Muscle of arm (tissue), 1 donor: ENCODE measurements at regions not wholly inside any gene's neighbourhood (a gene's known extent, or its start where the extent isn't known, plus 50 kb on each side); places are given as distances from the start of the nearest gene placed in this dataset.

Experiments
- DNase-seq: peaks from one replicate; pipeline ENCODE4 v3.0.0-alpha.2; 2013

- peak; percentile 26 for DNase-seq
Observed at GRCh38 chr13:103351035-103351828, 285.0 kb upstream of the SLC10A2 start.

GRCh38 chr13:103350147-103350546 is 283.9 kb upstream of the SLC10A2 start:
- DNase-seq: no peak

GRCh38 chr13:103349211-103349980 is 283.2 kb upstream of the SLC10A2 start:
- peak; percentile 21 for DNase-seq

- DNase-seq: no peak
Observed at GRCh38 chr13:103335241-103335640, 269.0 kb upstream of the SLC10A2 start.

- no peak for DNase-seq
Observed at GRCh38 chr13:103331924-103332323, 265.7 kb upstream of the SLC10A2 start.

GRCh38 chr13:103328899-103329298 is 262.7 kb upstream of the SLC10A2 start:
- no peak for DNase-seq

- no peak for DNase-seq
Observed at GRCh38 chr13:103326326-103326725, 260.1 kb upstream of the SLC10A2 start.

GRCh38 chr13:103325672-103326071 is 259.5 kb upstream of the SLC10A2 start:
- DNase-seq: no peak

- no peak for DNase-seq
Observed at GRCh38 chr13:103324641-103325040, 258.4 kb upstream of the SLC10A2 start.

- no peak for DNase-seq
Observed at GRCh38 chr13:103315711-103316110, 249.5 kb upstream of the SLC10A2 start.

- DNase-seq: no peak
Observed at GRCh38 chr13:103312467-103312866, 246.2 kb upstream of the SLC10A2 start.

- no peak for DNase-seq
Observed at GRCh38 chr13:103308667-103309066, 242.4 kb upstream of the SLC10A2 start.

- DNase-seq: no peak
Observed at GRCh38 chr13:103306163-103306562, 239.9 kb upstream of the SLC10A2 start.

GRCh38 chr13:103303078-103303651 is 236.9 kb upstream of the SLC10A2 start:
- DNase-seq: no peak

- no peak for DNase-seq
Observed at GRCh38 chr13:103302676-103303075, 236.5 kb upstream of the SLC10A2 start.

- no peak for DNase-seq
Observed at GRCh38 chr13:103299079-103299478, 232.9 kb upstream of the SLC10A2 start.

GRCh38 chr13:103297083-103297482 is 230.9 kb upstream of the SLC10A2 start:
- no peak for DNase-seq

- no peak for DNase-seq
Observed at GRCh38 chr13:103291798-103292572, 225.8 kb upstream of the SLC10A2 start.

GRCh38 chr13:103291226-103291625 is 225.0 kb upstream of the SLC10A2 start:
- DNase-seq: no peak

GRCh38 chr13:103289681-103290080 is 223.5 kb upstream of the SLC10A2 start:
- no peak for DNase-seq

GRCh38 chr13:103288114-103288513 is 221.9 kb upstream of the SLC10A2 start:
- DNase-seq: no peak

GRCh38 chr13:103287659-103288058 is 221.4 kb upstream of the SLC10A2 start:
- DNase-seq: no peak
